Spleen (tissue), 11 donors: ENCODE measurements at regions not wholly inside any gene's neighbourhood (a gene's known extent, or its start where the extent isn't known, plus 50 kb on each side); places are given as distances from the start of the nearest gene placed in this dataset.

Experiments used
- DNase-seq: peaks from one replicate; pipeline ENCODE4 v3.0.0-alpha.2; 2020
- H3K27ac ChIP-seq, 8 donors: fragments of 200-600 bp; sonication (generic) in 7 of 8; 1 replicate in 4 of 8; 2 replicates in 4 of 8; pipeline versions ENCODE4 v1.5.0 to v1.8.0; 2016 to 2021; ENCODE audit warnings: inconsistent platforms in 4 of 8, mild to moderate bottlenecking in 4 of 8, moderate library complexity in 1 of 8
- H3K27me3 ChIP-seq, 7 donors: fragments of 200-600 bp; sonication (generic) in 6 of 7; replicated peaks in 1 of 7; 1 replicate in 4 of 7; 2 replicates in 3 of 7; pipeline versions ENCODE4 v1.5.0 to v1.8.0; 2016 to 2021; ENCODE audit warnings: inconsistent platforms in 3 of 7, mild to moderate bottlenecking in 1 of 7
- H3K36me3 ChIP-seq, 6 donors: fragments of 200-600 bp; sonication (generic) in 5 of 6; 1 replicate in 4 of 6; 2 replicates in 2 of 6; pipeline versions ENCODE4 v1.5.0 to v1.8.0; 2016 to 2021; ENCODE audit warnings: inconsistent platforms in 2 of 6
- H3K4me1 ChIP-seq, 6 donors: fragments of 200-600 bp; sonication (generic) in 5 of 6; 1 replicate in 3 of 6; 2 replicates in 3 of 6; pipeline versions ENCODE4 v1.5.0 to v1.8.0; 2016 to 2021; ENCODE audit warnings: inconsistent platforms in 3 of 6
- H3K4me3 ChIP-seq, 8 donors: fragments of 200-600 bp; sonication (generic) in 7 of 8; 1 replicate in 4 of 8; 2 replicates in 4 of 8; pipeline versions ENCODE4 v1.5.0 to v1.8.0; 2016 to 2021; ENCODE audit warnings: inconsistent platforms in 4 of 8, mild to moderate bottlenecking in 4 of 8, moderate library complexity in 2 of 8
- H3K9me3 ChIP-seq, 8 donors: fragments of 200-600 bp; sonication (generic) in 7 of 8; 1 replicate in 4 of 8; 2 replicates in 4 of 8; pipeline versions ENCODE4 v1.5.0 to v1.8.0; 2016 to 2021; ENCODE audit warnings: inconsistent platforms in 4 of 8
- POLR2A ChIP-seq, 3 donors: fragments of 450-650 bp; IDR thresholded peaks; one replicate each; pipeline ENCODE4 v1.5.1; 2017; ENCODE audit warnings: antibody characterized with exemption in 3 of 3, mild to moderate bottlenecking in 1 of 3
- POLR2AphosphoS5 ChIP-seq, 3 donors: sonication (generic); formaldehyde crosslinking; IDR thresholded peaks; one replicate each; pipeline ENCODE4 v1.5.1; 2017; ENCODE audit warnings: antibody characterized with exemption in 3 of 3
- WGBS, 5 donors: extraction: QIAGEN DNeasy Blood & Tissue Kit in 3 of 5; methylation state at CpG; one replicate each; pipeline versions ENCODE4 v1.1.5 to v1.1.7; 2013 to 2018; 5-methylcytosine and 5-hydroxymethylcytosine counted together
- intact Hi-C: fragments of 100-400 bp; cut with DNase I; formaldehyde crosslinking; loops from one replicate; pipeline ENCODE4 v1.15.0; 2023; ENCODE audit warnings: low total_unique reads
- TF ChIP-seq, protein P1 (sequence below), 11 experiments: fragments of 200-600 bp in 7 of 11; fragments of 450-650 bp in 4 of 11; sonication (generic) in 4 of 11; IDR thresholded peaks in 8 of 11; conservative IDR thresholded peaks in 3 of 11; 1 replicate in 7 of 11; 2 replicates in 4 of 11; pipeline versions ENCODE4 v1.4.0 to v1.8.0; 2016 to 2021; ENCODE audit warnings: antibody characterized with exemption in 11 of 11, inconsistent platforms in 4 of 11, mild to moderate bottlenecking in 1 of 11
- donor health status: healthy with polysubstance abuse.
- donor health status: DM: no; HTN: no; CAD: no; lungs with moderate emphysema.
- donor health status: DM: no; HTN: no; CAD: no.
- donor health status: Bipolar disorder and iron deficiency.
- donor health status: healthy.
- donor health status: DM: no; HTN: no; CAD: no.
- donor health status: DM: yes; HTN: yes; CAD: no.

DNA sequence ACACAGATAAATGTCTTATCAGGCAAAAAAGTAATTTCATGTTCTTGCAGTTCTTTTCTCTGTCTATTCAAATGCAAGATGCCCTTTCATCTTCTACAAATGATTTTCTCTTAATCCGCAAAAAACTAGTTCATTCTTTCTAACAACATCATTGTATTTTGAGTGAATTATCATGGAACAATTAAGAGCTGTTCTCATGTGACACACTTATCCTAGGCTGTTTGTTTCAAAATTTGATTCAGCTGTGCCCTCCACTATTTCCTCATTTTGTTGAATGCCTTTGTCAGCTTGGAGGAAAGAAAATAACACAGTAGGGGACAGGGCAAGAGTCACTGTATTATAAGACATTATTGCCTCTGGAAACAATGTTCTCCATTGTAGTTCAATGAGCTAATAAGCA, 396.9 kb downstream of the KCTD12 start:
- H3K4me1 ChIP-seq = no peaks in the 10 kb centered on the region
- no peaks in the 10 kb centered on the region for H3K36me3 ChIP-seq
- H3K9me3 ChIP-seq = no peaks in the 10 kb centered on the region
- peaks cover 0 to 5% (median 0%) of the 10 kb centered on the region in 7 donors for H3K27me3 ChIP-seq
- DNase-seq = no peak
- no peak for TF ChIP-seq POLR2A (IDR thresholded peaks at IDR 0.05)
- TF ChIP-seq POLR2AphosphoS5 (IDR thresholded peaks at IDR 0.05) = no peak
- TF ChIP-seq, protein P1, sequence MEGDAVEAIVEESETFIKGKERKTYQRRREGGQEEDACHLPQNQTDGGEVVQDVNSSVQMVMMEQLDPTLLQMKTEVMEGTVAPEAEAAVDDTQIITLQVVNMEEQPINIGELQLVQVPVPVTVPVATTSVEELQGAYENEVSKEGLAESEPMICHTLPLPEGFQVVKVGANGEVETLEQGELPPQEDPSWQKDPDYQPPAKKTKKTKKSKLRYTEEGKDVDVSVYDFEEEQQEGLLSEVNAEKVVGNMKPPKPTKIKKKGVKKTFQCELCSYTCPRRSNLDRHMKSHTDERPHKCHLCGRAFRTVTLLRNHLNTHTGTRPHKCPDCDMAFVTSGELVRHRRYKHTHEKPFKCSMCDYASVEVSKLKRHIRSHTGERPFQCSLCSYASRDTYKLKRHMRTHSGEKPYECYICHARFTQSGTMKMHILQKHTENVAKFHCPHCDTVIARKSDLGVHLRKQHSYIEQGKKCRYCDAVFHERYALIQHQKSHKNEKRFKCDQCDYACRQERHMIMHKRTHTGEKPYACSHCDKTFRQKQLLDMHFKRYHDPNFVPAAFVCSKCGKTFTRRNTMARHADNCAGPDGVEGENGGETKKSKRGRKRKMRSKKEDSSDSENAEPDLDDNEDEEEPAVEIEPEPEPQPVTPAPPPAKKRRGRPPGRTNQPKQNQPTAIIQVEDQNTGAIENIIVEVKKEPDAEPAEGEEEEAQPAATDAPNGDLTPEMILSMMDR (IDR thresholded peaks at IDR 0.05 in 8 of 11, conservative IDR thresholded peaks at IDR 0.05 in 3 of 11) = no peak
- no peak overlapping the region for H3K4me3 ChIP-seq
- intact Hi-C loops = no loop called here
- 80 to 91% (median 89%) methylated on average over 1 of the region's 1 CpG for WGBS, 5 donors
- H3K27ac ChIP-seq = no peak overlapping the region

DNA sequence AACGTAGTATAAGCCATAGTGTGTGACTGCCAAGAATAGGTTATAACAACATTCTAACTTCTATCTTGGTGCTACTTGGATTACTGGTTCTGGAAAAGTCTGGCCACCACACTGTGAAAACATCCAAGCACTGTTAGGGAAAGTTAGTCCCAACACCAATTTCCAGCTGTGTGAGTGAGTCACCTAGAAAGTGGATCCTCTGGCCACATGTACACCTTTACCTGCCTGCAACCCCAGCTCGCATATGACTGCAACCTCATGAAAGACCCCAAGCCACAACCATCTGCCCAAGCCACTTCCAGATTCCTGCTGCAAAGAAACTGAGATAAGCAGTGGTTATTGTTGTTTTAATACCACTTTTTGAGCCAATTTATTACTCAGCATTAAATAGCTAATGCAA, 404.5 kb downstream of the KCTD12 start:
- H3K9me3 ChIP-seq = no peaks in the 10 kb centered on the region
- no peaks in the 10 kb centered on the region for H3K36me3 ChIP-seq
- no peaks in the 10 kb centered on the region for H3K4me1 ChIP-seq
- DNase-seq = no peak
- no peak for TF ChIP-seq POLR2A (IDR thresholded peaks at IDR 0.05)
- TF ChIP-seq POLR2AphosphoS5 (IDR thresholded peaks at IDR 0.05) = no peak
- TF ChIP-seq, protein P1 (IDR thresholded peaks at IDR 0.05 in 8 of 11, conservative IDR thresholded peaks at IDR 0.05 in 3 of 11) = no peak
- H3K27ac ChIP-seq = no peak overlapping the region
- no peaks in the 10 kb centered on the region for H3K27me3 ChIP-seq
- WGBS, 5 donors = 65 to 78% (median 69%) methylated on average over 2 of the region's 2 CpGs
- no peak overlapping the region for H3K4me3 ChIP-seq
- intact Hi-C loops = no loop called here

DNA sequence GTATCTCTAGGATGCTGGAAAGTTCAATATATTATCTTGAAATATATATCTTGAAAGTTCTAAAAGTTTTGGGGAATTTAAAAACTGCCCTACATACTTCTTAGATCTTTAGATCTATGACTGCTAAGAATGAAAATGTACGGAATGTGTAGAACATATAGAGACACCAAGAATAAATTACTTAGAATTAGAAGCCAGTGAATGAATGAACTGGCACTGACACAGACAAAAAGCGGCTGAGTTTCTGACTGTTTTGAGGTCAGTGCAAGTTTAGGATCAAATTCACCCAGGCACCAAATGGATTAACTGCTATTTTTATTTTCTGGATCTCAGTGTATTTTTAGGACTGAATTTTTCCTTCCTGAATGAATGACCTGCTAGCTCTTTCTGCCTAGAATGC, 411.2 kb downstream of the KCTD12 start:
- intact Hi-C loops = loop anchor here (5.0 kb wide), 2 partner anchors 598 to 778 kb away; no protein-coding TSS in a partner anchor
- Histone ChIP-seq H3K4me3 (no peak overlapping the region), H3K27me3 (no peaks in the 10 kb centered on the region), H3K9me3 (no peaks in the 10 kb centered on the region), H3K4me1 (no peaks in the 10 kb centered on the region), H3K27ac (no peak overlapping the region), H3K36me3 (no peaks in the 10 kb centered on the region)
- no peak for DNase-seq
- no peak for TF ChIP-seq POLR2AphosphoS5 (IDR thresholded peaks at IDR 0.05)
- TF ChIP-seq, protein P1 (IDR thresholded peaks at IDR 0.05 in 8 of 11, conservative IDR thresholded peaks at IDR 0.05 in 3 of 11) = no peak
- TF ChIP-seq POLR2A (IDR thresholded peaks at IDR 0.05) = no peak
- WGBS, 5 donors = 85 to 94% (median 90%) methylated on average over 2 of the region's 2 CpGs

DNA sequence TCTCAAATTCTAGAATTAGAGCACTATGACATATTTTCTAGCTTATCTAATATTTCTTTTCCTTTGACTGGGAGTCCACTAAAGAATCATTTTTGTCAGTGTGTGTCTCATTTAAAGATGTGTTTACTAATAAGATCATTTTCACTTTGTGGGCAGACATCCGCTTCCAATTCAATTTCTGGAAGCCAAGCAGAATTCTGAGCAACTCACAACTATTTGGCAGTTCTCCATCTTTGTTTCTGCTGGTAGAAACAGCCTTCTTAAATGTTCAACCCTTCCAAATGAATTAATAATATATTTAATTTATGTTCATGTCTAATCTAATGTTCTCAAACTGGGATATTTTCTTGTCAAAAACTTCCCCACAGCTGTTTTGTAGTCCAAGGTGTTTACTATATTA, 411.8 kb downstream of the KCTD12 start:
- Histone ChIP-seq H3K36me3 (no peaks in the 10 kb centered on the region), H3K4me1 (no peaks in the 10 kb centered on the region), H3K27me3 (no peaks in the 10 kb centered on the region), H3K4me3 (no peak overlapping the region), H3K9me3 (no peaks in the 10 kb centered on the region), H3K27ac (no peak overlapping the region)
- no peak for DNase-seq
- intact Hi-C loops = loop anchor here (5.0 kb wide), 2 partner anchors 597 to 777 kb away; no protein-coding TSS in a partner anchor
- WGBS, 5 donors = 75 to 89% (median 87%) methylated on average over 1 of the region's 1 CpG
- no peak for TF ChIP-seq POLR2A (IDR thresholded peaks at IDR 0.05)
